Endothelial cell (in vitro differentiated cells): ENCODE measurements at regions not wholly inside any gene's neighbourhood (a gene's known extent, or its start where the extent isn't known, plus 50 kb on each side); places are given as distances from the start of the nearest gene placed in this dataset.

Source experiments
- DNase-seq: peaks from one replicate; pipeline ENCODE4 v3.0.0; 2021; ENCODE audit warnings: low spot score
- H3K27ac Mint-ChIP-seq: one replicate; pipeline ENCODE4 v1.8.0; 2021; ENCODE audit warnings: mixed read lengths, inconsistent platforms; ENCODE audit not compliant: unreplicated experiment
- H3K27me3 Mint-ChIP-seq: one replicate; pipeline ENCODE4 v1.8.0; 2021; ENCODE audit warnings: mild to moderate bottlenecking, moderate library complexity, mixed read lengths, inconsistent platforms; ENCODE audit not compliant: unreplicated experiment
- H3K36me3 Mint-ChIP-seq: one replicate; pipeline ENCODE4 v1.8.0; 2021; ENCODE audit warnings: mild to moderate bottlenecking, low read depth, mixed read lengths, inconsistent platforms; ENCODE audit not compliant: unreplicated experiment
- H3K4me1 Mint-ChIP-seq: one replicate; pipeline ENCODE4 v1.8.0; 2021; ENCODE audit warnings: mild to moderate bottlenecking, mixed read lengths, inconsistent platforms; ENCODE audit not compliant: unreplicated experiment
- H3K4me3 Mint-ChIP-seq: one replicate; pipeline ENCODE4 v1.8.0; 2021; ENCODE audit warnings: mild to moderate bottlenecking, mixed read lengths, inconsistent platforms; ENCODE audit not compliant: unreplicated experiment
- H3K9me3 Mint-ChIP-seq: one replicate; pipeline ENCODE4 v1.8.0; 2021; ENCODE audit warnings: mixed read lengths, inconsistent platforms; ENCODE audit not compliant: unreplicated experiment
- CTCF ChIP-seq: fragments of 200-600 bp; sonication (generic); IDR thresholded peaks from one replicate; pipeline ENCODE4 v1.5.0; 2021; ENCODE audit warnings: antibody characterized with exemption; ENCODE audit not compliant: unreplicated experiment

GRCh38 chr18:44518666-44519065, 162.0 kb upstream of the SETBP1 start:
- TF ChIP-seq CTCF, result no peak
- H3K9me3 Mint-ChIP-seq, result no peaks in the 10 kb centered on the region
- peaks cover 5% of the 10 kb centered on the region for H3K4me1 Mint-ChIP-seq
- no peak overlapping the region for H3K4me3 Mint-ChIP-seq
- no peaks in the 10 kb centered on the region for H3K36me3 Mint-ChIP-seq
- no peaks in the 10 kb centered on the region for H3K27me3 Mint-ChIP-seq
- H3K27ac Mint-ChIP-seq, result no peak overlapping the region
- DNase-seq, result no peak

- H3K27me3 Mint-ChIP-seq, result no peaks in the 10 kb centered on the region
- no peaks in the 10 kb centered on the region for H3K9me3 Mint-ChIP-seq
- H3K4me3 Mint-ChIP-seq, result no peak overlapping the region
- no peak overlapping the region for H3K27ac Mint-ChIP-seq
- no peak for TF ChIP-seq CTCF
- DNase-seq, result no peak
- no peaks in the 10 kb centered on the region for H3K36me3 Mint-ChIP-seq
- H3K4me1 Mint-ChIP-seq, result peaks cover 5% of the 10 kb centered on the region
These were observed 159.6 kb upstream of the SETBP1 start for GRCh38 chr18:44520981-44521667.

GRCh38 chr18:44521668-44522022, 159.0 kb upstream of the SETBP1 start:
- Mint-ChIP-seq H3K9me3 (no peaks in the 10 kb centered on the region), H3K27me3 (no peaks in the 10 kb centered on the region), H3K4me1 (peaks cover 5% of the 10 kb centered on the region), H3K4me3 (no peak overlapping the region), H3K36me3 (no peaks in the 10 kb centered on the region), H3K27ac (no peak overlapping the region)
- DNase-seq, result no peak
- TF ChIP-seq CTCF, result no peak

GRCh38 chr18:44526705-44527415, 153.8 kb upstream of the SETBP1 start:
- peaks cover 19% of the 10 kb centered on the region for H3K4me1 Mint-ChIP-seq
- H3K36me3 Mint-ChIP-seq, result no peaks in the 10 kb centered on the region
- no peak for DNase-seq
- no peaks in the 10 kb centered on the region for H3K9me3 Mint-ChIP-seq
- no peaks in the 10 kb centered on the region for H3K27me3 Mint-ChIP-seq
- TF ChIP-seq CTCF, result no peak
- no peak overlapping the region for H3K4me3 Mint-ChIP-seq
- H3K27ac Mint-ChIP-seq, result no peak overlapping the region

- H3K9me3 Mint-ChIP-seq, result no peaks in the 10 kb centered on the region
- TF ChIP-seq CTCF, result no peak
- H3K4me3 Mint-ChIP-seq, result no peak overlapping the region
- no peaks in the 10 kb centered on the region for H3K27me3 Mint-ChIP-seq
- no peaks in the 10 kb centered on the region for H3K36me3 Mint-ChIP-seq
- peaks cover 37% of the 10 kb centered on the region for H3K4me1 Mint-ChIP-seq
- no peak for DNase-seq
- no peak overlapping the region for H3K27ac Mint-ChIP-seq
These were observed 147.6 kb upstream of the SETBP1 start for GRCh38 chr18:44533071-44533470.
